ENCODE measurements at regions not wholly inside any gene's neighbourhood (a gene's known extent, or its start where the extent isn't known, plus 50 kb on each side); places are given as distances from the start of the nearest gene placed in this dataset.
"Not testable (repeated sequence)": the region's sequence is repeated elsewhere in the genome, so short reads cannot be mapped to it uniquely, and the experiment has no call there.

DNA sequence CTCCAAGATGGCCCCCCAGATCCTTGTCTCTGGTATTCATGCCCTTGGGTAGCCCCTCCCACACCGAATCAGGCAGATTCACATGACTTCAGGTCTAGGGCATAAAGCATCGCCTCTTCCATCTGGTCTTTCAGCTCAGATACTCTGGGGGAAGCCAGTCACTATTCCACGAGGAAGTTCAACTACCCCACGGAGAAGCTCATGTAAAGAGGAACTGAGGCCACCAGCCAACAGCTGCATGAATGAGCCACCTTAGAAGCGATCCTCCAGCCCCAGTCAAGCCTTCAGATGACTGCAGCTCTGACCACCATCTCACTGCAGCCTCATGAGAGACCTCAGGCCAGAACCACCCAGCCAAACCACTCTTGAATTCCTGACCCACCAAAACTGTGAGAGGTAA, 54.1 kb downstream of the SOCS3 start:
- no peak for DNase-seq

DNA sequence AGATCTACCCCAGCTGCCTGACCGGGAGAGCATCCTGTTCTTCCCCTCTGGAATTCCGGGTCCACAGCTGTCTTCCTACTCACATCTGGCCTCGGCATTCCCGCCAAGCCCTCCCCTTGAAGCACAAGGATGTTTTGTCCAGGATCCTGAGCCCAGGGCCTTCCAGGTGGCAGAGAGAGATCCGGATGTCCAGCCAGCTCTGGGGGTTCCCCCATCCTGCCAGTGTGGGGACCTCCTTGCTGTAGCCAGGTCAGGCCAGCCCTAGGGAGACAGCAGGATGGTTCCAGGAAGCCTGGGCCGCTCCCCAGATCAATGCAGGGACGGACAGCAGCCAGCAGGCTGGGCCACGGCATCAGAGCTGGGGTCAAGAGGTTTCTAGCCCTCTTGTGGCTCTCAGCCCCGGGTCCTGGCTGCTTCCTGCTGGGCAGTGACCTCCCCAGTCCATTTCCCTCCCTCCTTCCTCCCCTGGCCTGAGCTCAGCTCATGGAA, 55.3 kb downstream of the SOCS3 start:
- DNase-seq = no peak

DNA sequence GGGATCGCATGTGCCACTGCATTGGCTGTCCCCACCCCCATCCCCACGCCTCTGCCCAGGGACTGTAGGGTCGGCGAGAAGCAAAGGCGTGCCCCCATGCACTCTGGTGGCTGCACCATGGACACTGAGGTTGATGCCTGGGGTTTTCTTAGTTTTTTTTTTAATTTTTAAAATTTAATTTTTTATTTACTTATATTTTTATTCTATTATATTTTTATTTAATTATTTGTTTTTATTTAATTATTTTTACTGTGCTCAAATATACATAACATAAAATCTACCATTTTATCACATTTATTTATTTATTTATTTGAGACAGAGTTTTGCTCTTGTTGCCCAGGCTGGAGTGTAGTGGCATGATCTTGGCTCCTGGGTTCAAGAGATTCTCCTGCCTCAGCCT, 57.4 kb downstream of the SOCS3 start:
- DNase-seq = no peak

DNA sequence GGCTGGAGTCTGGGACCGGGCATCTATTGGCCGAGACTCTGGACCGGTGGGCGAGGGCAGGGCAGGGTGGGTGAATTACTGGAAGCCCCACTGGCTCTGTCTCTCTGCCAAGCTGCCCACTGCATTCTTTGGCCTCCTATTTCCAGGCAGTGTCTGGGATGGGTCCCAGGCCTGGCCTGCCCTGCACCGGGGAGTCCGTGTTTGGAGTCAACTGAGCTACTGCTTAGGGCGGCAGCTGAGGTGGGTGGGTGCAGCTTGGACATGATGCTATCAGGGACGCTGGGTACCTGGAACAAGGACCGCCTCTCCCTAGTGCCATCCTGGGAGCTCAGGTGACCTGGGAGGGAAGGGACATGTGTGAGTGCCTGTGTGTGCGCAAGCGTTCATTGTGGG, 58.1 kb downstream of the SOCS3 start:
- DNase-seq = no peak

DNA sequence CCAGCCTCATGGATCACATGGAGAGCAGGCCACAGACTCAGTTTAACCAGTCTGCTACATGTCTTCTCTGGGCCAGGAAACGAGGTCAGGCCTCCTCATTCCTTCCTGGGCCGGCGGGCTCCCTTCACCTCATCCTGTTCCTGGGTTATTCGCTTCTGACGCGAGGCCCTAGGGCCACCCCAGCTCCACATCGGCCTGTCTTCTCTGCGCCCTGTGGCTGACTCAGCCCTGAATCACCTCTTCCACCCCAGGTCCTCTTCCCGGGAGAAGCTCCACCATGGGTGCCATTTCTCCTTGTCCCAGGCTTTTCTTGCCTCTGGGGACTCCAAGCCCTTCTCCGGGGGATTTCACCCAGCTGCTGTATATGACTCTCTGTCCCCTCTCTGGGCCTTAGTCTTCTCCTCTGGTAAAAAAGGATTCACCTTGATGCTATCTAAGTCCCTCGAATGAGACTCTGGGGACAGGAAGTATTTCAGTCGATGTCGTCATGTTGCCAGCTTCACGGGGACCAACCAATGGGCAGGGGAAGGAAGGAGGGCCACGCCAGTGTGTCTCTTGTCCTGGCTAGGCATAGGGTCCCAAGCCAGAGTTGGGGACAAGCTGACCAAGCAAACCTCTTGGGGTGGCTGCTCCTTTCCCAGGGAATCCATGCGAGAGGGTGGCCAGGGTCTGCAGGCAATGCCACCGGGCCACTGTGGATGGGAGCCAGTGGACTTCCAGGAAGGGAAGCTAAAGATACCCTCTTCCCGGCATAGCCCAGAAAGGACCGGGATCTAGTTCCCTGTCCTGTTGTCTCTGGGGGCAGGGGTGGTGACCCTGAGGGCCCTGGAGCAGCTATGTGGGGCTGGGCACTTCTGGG, 58.7 kb downstream of the SOCS3 start:
- DNase-seq = peak in 1 of 2 experiments; percentile 27

DNA sequence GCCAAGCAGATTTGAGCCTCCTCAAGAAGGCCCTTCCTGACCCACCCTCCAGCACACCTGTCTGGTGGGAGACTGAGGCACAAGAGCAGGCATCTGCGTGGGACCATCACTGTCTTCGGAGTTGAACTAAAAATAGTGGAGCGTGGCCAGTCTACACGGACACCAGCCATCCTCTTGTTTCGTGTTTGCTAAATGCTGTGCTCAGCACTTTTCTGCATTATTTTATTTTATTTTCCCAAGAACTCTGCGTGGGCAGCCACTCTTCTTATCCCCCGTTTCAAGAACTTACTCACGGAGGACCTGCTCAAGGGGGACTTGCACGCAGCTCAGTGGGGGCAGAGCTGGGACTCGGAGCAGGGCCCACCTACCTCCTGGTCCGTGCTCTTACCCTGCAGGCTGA, 60.8 kb downstream of the SOCS3 start:
- DNase-seq = no peak

DNA sequence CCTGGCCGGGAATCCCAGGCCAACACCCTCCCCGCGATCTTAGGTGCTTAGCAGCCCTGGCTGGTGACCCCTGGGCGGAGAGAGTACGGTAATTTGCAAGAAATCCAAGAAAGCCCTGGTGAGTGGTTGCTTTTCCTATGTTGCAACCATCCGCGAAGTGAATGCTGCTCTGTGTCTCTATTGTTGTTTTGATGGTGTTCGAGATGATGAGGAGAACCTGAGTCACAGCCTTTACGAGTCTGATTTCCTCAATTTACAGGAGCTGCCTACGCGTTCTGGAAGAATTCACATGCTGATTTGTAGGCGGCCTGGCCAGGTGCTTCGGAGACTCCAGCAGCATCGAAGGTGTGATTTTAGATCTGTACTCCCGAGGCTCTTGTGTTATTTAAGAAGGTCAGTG, 63.3 kb downstream of the TMEM235 start:
- DNase-seq = no peak

DNA sequence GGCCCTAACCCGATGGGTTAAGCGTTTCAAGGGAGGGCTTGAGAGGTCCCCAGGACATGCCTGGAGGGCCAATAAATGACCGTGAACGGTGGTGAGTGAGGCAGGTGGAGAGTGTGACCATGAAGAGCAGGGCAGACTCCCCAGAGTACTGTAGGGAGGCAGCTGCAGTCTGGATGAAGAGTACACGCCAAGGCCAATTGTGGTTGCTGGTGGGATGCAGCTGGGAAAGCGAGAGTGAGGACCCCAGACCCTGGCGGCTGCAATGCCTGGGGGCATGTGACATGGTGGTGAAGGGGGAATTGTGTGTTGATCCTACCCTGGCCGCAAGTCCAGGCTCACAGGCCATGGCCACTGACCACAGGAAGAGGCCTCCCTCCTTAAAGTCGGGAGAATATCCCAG, 62.9 kb downstream of the TMEM235 start:
- DNase-seq = no peak

DNA sequence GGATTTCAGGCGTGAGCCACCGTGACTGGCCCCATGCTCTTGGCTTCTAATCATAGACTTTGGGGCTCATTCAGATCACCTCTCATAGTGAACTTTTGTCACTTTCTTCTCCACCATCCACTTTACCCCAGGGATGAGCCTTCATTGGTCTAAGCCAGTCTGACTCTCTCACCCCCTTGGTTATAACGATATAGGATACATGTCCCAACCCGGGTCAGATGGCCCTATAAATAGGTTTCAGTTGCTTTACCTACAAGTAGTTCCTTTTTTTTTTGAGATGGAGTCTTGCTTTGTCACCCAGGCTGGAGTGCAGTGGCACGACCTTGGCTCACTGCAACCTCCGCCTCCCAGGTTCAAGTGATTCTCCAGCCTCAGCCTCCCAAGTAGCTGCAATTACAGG, 61.7 kb downstream of the TMEM235 start:
- DNase-seq = not testable (repeated sequence)

DNA sequence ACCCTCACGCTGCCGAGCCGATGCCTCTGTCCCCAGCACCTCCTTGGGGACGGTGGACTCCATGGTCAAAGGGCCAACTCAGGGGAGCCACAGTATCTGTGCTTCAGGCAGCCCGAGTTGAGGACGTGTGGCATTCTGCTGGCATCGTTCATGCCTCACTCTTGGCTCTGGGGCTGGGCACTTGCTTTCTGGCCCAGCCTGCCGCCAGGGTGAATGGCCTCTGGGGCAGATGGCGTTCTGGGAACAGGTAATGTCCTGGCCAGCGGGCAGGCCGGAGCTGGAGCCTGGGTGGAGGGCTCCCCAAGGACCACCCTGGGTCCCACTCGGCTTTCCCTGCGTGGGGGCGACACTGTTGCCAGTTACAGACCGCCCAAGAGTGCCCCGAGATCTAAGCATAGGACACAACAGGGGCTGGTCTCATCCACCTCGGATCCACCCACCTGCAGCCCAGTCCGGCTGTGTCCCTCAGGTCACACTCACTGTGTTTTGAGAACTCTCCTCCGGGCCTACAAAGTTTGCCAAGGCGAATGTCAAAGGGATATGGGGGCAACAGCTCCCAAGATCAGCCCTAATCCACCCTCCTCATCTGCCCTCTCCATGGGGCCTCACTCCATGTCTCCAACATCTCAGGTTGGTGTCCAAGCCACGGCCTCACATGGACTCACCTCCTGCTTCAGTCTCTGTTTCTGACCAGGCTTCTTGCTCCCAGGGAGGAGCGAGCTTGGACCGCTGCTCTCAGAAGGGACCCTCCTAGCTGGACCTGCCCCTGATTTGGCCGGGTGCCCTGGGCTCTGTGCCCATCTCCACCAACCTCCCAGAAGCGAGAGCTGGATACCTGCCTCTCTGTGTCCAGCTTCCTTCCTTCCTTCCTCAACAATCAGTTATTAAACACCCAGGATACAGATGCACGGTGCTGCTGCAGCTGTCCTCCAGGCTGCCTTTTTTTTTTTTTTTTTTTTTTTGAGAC, 60.8 kb downstream of the TMEM235 start:
- no peak for DNase-seq

DNA sequence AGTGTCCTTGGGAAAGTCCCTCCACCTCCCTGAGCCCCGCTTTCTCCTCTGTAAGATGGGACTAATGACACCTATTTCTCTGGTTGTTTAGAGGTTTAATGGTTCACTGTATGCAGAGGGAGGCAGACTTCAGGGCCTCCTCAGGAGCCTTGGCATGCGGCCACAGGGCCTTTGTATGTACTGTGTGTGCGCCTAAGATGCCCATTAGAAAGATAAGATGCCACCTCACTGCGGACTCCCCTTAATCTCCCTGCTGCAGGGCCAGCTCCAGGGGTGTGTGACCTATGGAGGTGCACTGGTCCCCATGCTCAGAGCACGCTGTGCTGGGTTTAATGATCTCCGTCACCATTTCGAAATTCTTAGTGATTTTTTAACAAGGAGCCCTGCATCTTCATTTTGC, 59.3 kb downstream of the TMEM235 start:
- no peak for DNase-seq

All from AML-193 (cell line).